Jurkat, Clone E6-1 (cell line): ENCODE measurements at regions not wholly inside any gene's neighbourhood (a gene's known extent, or its start where the extent isn't known, plus 50 kb on each side); places are given as distances from the start of the nearest gene placed in this dataset.

Source experiments
- DNase-seq: peaks from one replicate; pipeline ENCODE4 v3.0.0-alpha.2; 2011; ENCODE audit warnings: low read depth, low spot score
- H3K4me3 ChIP-seq: 2 replicates; pipeline ENCODE4 v1.5.1; 2011; ENCODE audit warnings: mild to moderate bottlenecking, low read length, control low read depth, moderate library complexity

- no peak for DNase-seq
- no peak overlapping the region for H3K4me3 ChIP-seq
Observed at GRCh38 chr11:128085276-128085675, 502.1 kb downstream of the ETS1 start.

GRCh38 chr11:128082574-128082973 lies 504.8 kb downstream of the ETS1 start:
- DNase-seq, result no peak
- no peak overlapping the region for H3K4me3 ChIP-seq

- H3K4me3 ChIP-seq, result no peak overlapping the region
- no peak for DNase-seq
Observed at GRCh38 chr11:128069665-128070064, 517.7 kb downstream of the ETS1 start.

GRCh38 chr11:128067780-128068179 lies 519.6 kb downstream of the ETS1 start:
- no peak for DNase-seq
- H3K4me3 ChIP-seq, result no peak overlapping the region

GRCh38 chr11:128066399-128066798 lies 521.0 kb downstream of the ETS1 start:
- no peak overlapping the region for H3K4me3 ChIP-seq
- no peak for DNase-seq

- DNase-seq, result no peak
- no peak overlapping the region for H3K4me3 ChIP-seq
Observed at GRCh38 chr11:128061281-128061871, 526.0 kb downstream of the ETS1 start.

GRCh38 chr11:128058580-128059208 lies 528.7 kb downstream of the ETS1 start:
- peak; percentile 75 for DNase-seq
- no peak overlapping the region for H3K4me3 ChIP-seq

GRCh38 chr11:128057786-128058395 lies 529.5 kb downstream of the ETS1 start:
- no peak for DNase-seq
- no peak overlapping the region for H3K4me3 ChIP-seq

GRCh38 chr11:128055576-128056217 lies 531.7 kb downstream of the ETS1 start:
- DNase-seq, result no peak
- no peak overlapping the region for H3K4me3 ChIP-seq

GRCh38 chr11:128053981-128054931 lies 533.1 kb downstream of the ETS1 start:
- DNase-seq, result no peak
- H3K4me3 ChIP-seq, result peak overlapping the region; percentile 13

GRCh38 chr11:128052912-128053641 lies 534.3 kb downstream of the ETS1 start:
- DNase-seq, result peak; percentile 73
- no peak overlapping the region for H3K4me3 ChIP-seq

- no peak for DNase-seq
- H3K4me3 ChIP-seq, result no peak overlapping the region
Observed at GRCh38 chr11:128048121-128048520, 539.2 kb downstream of the ETS1 start.

- no peak for DNase-seq
- H3K4me3 ChIP-seq, result no peak overlapping the region
Observed at GRCh38 chr11:128047026-128047425, 540.3 kb downstream of the ETS1 start.

- DNase-seq, result no peak
- no peak overlapping the region for H3K4me3 ChIP-seq
Observed at GRCh38 chr11:128046213-128046612, 541.1 kb downstream of the ETS1 start.

GRCh38 chr11:128045094-128045725 lies 542.1 kb downstream of the ETS1 start:
- H3K4me3 ChIP-seq, result no peak overlapping the region

GRCh38 chr11:128042290-128042751 lies 545.0 kb downstream of the ETS1 start:
- DNase-seq, result no peak

More at GRCh38 chr11:128045094-128045725, 542.1 kb downstream of the ETS1 start:
- DNase-seq, result no peak

GRCh38 chr11:128040603-128041002 lies 546.8 kb downstream of the ETS1 start:
- DNase-seq, result no peak
- no peak overlapping the region for H3K4me3 ChIP-seq

More at GRCh38 chr11:128042290-128042751, 545.0 kb downstream of the ETS1 start:
- no peak overlapping the region for H3K4me3 ChIP-seq
